CD8-positive, alpha-beta memory T cell (primary cell): ENCODE measurements at regions not wholly inside any gene's neighbourhood (a gene's known extent, or its start where the extent isn't known, plus 50 kb on each side); places are given as distances from the start of the nearest gene placed in this dataset.

Experiments used
- CTCF ChIA-PET: fragments of 350-600 bp; sonication (Branson Sonifier 250); formaldehyde crosslinking; loops from one replicate; lab custom pipeline; 2021; ENCODE audit warnings: antibody characterized with exemption; lab: Charles Lee
- POLR2A ChIA-PET: fragments of 350-600 bp; sonication (Branson Sonifier 250); formaldehyde crosslinking; loops from one replicate; lab custom pipeline; 2021; ENCODE audit warnings: antibody characterized with exemption; lab: Charles Lee
- DNase-seq, 5 donors: peaks; one replicate each; pipeline versions ENCODE4 v3.0.0 to v3.0.0-alpha.2; 2020 to 2022; ENCODE audit warnings: mixed read lengths in 1 of 5
- H3K27ac ChIP-seq: one replicate; pipeline ENCODE4 v1.7.0; 2013; ENCODE audit warnings: low read depth, mild to moderate bottlenecking, low read length, moderate library complexity
- H3K27me3 ChIP-seq: 2 replicates; pipeline ENCODE4 v1.7.0; 2013; ENCODE audit warnings: low read length, mild to moderate bottlenecking; ENCODE audit not compliant: insufficient read depth, poor library complexity, severe bottlenecking
- H3K36me3 ChIP-seq: 2 replicates; pipeline ENCODE4 v1.7.0; 2013; ENCODE audit warnings: mild to moderate bottlenecking, low read length, moderate library complexity; ENCODE audit not compliant: insufficient read depth
- H3K4me1 ChIP-seq: 2 replicates; pipeline ENCODE4 v1.7.0; 2013; ENCODE audit warnings: mild to moderate bottlenecking, low read length, moderate library complexity; ENCODE audit not compliant: insufficient read depth
- H3K4me3 ChIP-seq: 2 replicates; pipeline ENCODE4 v1.7.0; 2013; ENCODE audit warnings: mild to moderate bottlenecking, low read length
- H3K9me3 ChIP-seq: 2 replicates; pipeline ENCODE4 v1.7.0; 2013; ENCODE audit warnings: mild to moderate bottlenecking, low read length
- H3K27ac Mint-ChIP-seq, 8 donors: one replicate each; pipeline ENCODE4 v1.8.0; 2020 to 2021; ENCODE audit warnings: mixed read lengths in 8 of 8, mild to moderate bottlenecking in 6 of 8, inconsistent platforms in 3 of 8, moderate library complexity in 3 of 8
- H3K27me3 Mint-ChIP-seq, 2 donors: one replicate each; pipeline ENCODE4 v1.8.0; 2020 to 2021; ENCODE audit warnings: mixed read lengths in 2 of 2, mild to moderate bottlenecking in 1 of 2, moderate library complexity in 1 of 2
- H3K36me3 Mint-ChIP-seq, 3 donors: one replicate each; pipeline ENCODE4 v1.8.0; 2020 to 2021; ENCODE audit warnings: mixed read lengths in 3 of 3, inconsistent platforms in 1 of 3, mild to moderate bottlenecking in 1 of 3
- H3K4me1 Mint-ChIP-seq, 3 donors: one replicate each; pipeline ENCODE4 v1.8.0; 2020 to 2021; ENCODE audit warnings: mixed read lengths in 3 of 3, inconsistent platforms in 1 of 3, mild to moderate bottlenecking in 1 of 3
- H3K4me3 Mint-ChIP-seq, 7 donors: one replicate each; pipeline ENCODE4 v1.8.0; 2020 to 2021; ENCODE audit warnings: mixed read lengths in 7 of 7, mild to moderate bottlenecking in 6 of 7, moderate library complexity in 4 of 7, inconsistent platforms in 2 of 7
- H3K9me3 Mint-ChIP-seq, 5 donors: one replicate each; pipeline ENCODE4 v1.8.0; 2020 to 2022; ENCODE audit warnings: mixed read lengths in 5 of 5, mild to moderate bottlenecking in 3 of 5, moderate library complexity in 2 of 5, inconsistent platforms in 1 of 5

- no peak for DNase-seq
- ChIA-PET CTCF (no interaction called here), POLR2A (no interaction called here)
- Mint-ChIP-seq H3K4me3 (no peak overlapping the region), H3K9me3 (peaks cover 0 to 3% (median 0%) of the 10 kb centered on the region in 5 donors), H3K27me3 (no peaks in the 10 kb centered on the region), H3K27ac (no peak overlapping the region), H3K36me3 (no peaks in the 10 kb centered on the region), H3K4me1 (no peaks in the 10 kb centered on the region)
- Histone ChIP-seq H3K9me3 (no peaks in the 10 kb centered on the region), H3K4me1 (no peaks in the 10 kb centered on the region), H3K27me3 (no peaks in the 10 kb centered on the region), H3K27ac (no peak overlapping the region), H3K4me3 (no peak overlapping the region), H3K36me3 (no peaks in the 10 kb centered on the region)
Measured at GRCh38 chr2:167388497-167388896, 500.2 kb downstream of the XIRP2 start.

GRCh38 chr2:167386694-167387093 lies 498.4 kb downstream of the XIRP2 start:
- ChIA-PET POLR2A (no interaction called here), CTCF (no interaction called here)
- peaks cover 0 to 3% (median 0%) of the 10 kb centered on the region in 5 donors for H3K9me3 Mint-ChIP-seq
- Histone ChIP-seq H3K27me3 (no peaks in the 10 kb centered on the region), H3K4me3 (no peak overlapping the region), H3K36me3 (no peaks in the 10 kb centered on the region), H3K27ac (no peak overlapping the region), H3K4me1 (no peaks in the 10 kb centered on the region), H3K9me3 (no peaks in the 10 kb centered on the region)
- no peaks in the 10 kb centered on the region for H3K4me1 Mint-ChIP-seq
- no peak for DNase-seq
- H3K27ac Mint-ChIP-seq = no peak overlapping the region
- H3K4me3 Mint-ChIP-seq = no peak overlapping the region
- no peaks in the 10 kb centered on the region for H3K36me3 Mint-ChIP-seq
- peaks cover 0 to 2% of the 10 kb centered on the region in 2 donors for H3K27me3 Mint-ChIP-seq

- H3K27ac Mint-ChIP-seq = no peak overlapping the region
Measured at GRCh38 chr2:167383610-167384194, 495.4 kb downstream of the XIRP2 start.

DNA sequence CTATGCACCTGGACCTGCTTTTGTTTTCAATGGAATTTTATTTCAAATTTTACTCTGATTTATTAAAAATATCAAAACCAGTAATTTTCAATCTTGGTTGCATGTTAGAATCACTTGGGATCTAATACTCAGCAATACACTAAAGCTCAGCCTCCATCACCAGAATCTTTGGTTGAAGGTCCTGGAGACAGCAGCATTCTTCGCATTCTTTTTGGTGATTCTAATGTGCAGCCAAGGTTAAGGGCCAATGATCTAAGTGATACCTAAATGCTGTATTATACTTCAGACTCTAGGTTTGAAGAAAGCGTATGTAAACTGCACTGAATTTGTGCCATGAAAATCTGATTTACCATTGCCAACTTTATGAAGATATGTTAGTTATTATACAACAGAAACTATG lies 493.1 kb downstream of the XIRP2 start:
- H3K4me1 ChIP-seq = no peaks in the 10 kb centered on the region
- no peaks in the 10 kb centered on the region for H3K27me3 ChIP-seq
- DNase-seq = no peak
- H3K27ac ChIP-seq = no peak overlapping the region
- no peaks in the 10 kb centered on the region for H3K36me3 ChIP-seq
- no peaks in the 10 kb centered on the region for H3K4me1 Mint-ChIP-seq
- peaks cover 0 to 2% of the 10 kb centered on the region in 2 donors for H3K27me3 Mint-ChIP-seq
- H3K27ac Mint-ChIP-seq = no peak overlapping the region
- no peak overlapping the region for H3K4me3 ChIP-seq
- POLR2A ChIA-PET = no interaction called here
- peaks cover 0 to 4% (median 0%) of the 10 kb centered on the region in 5 donors for H3K9me3 Mint-ChIP-seq
- H3K4me3 Mint-ChIP-seq = no peak overlapping the region
- CTCF ChIA-PET = no interaction called here
- no peaks in the 10 kb centered on the region for H3K36me3 Mint-ChIP-seq
- H3K9me3 ChIP-seq = no peaks in the 10 kb centered on the region

More at GRCh38 chr2:167383610-167384194, 495.4 kb downstream of the XIRP2 start:
- H3K4me3 ChIP-seq = no peak overlapping the region
- peaks cover 0 to 3% (median 0%) of the 10 kb centered on the region in 5 donors for H3K9me3 Mint-ChIP-seq
- no peaks in the 10 kb centered on the region for H3K27me3 ChIP-seq
- H3K4me3 Mint-ChIP-seq = no peak overlapping the region
- ChIA-PET POLR2A (no interaction called here), CTCF (no interaction called here)
- H3K4me1 Mint-ChIP-seq = no peaks in the 10 kb centered on the region
- H3K27ac ChIP-seq = no peak overlapping the region
- DNase-seq = no peak
- H3K36me3 Mint-ChIP-seq = no peaks in the 10 kb centered on the region
- no peaks in the 10 kb centered on the region for H3K9me3 ChIP-seq
- H3K27me3 Mint-ChIP-seq = peaks cover 0 to 2% of the 10 kb centered on the region in 2 donors
- no peaks in the 10 kb centered on the region for H3K36me3 ChIP-seq
- H3K4me1 ChIP-seq = no peaks in the 10 kb centered on the region

DNA sequence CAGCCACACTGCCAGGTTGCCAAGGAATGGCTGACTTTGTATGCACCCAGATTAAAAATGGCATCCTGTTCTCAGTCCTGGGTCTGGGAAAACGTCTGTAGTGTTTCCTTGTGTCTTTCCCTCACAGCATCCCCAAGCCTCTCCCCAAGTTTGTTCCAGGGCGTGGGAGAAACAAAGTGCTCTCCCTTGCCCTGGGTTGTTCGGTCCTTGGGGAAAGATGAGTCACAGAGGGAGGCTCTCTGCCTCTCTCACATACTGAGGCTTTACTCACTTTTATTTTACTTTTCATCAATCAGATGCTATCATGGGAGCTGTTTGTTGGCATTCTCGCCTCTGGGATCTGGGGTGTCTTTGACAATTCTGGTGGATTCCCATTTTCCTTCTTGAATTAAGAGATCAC lies 492.3 kb downstream of the XIRP2 start:
- DNase-seq = no peak
- Histone ChIP-seq H3K27me3 (no peaks in the 10 kb centered on the region), H3K4me3 (no peak overlapping the region), H3K9me3 (no peaks in the 10 kb centered on the region), H3K36me3 (no peaks in the 10 kb centered on the region), H3K4me1 (no peaks in the 10 kb centered on the region), H3K27ac (no peak overlapping the region)
- Mint-ChIP-seq H3K27ac (no peak overlapping the region), H3K4me3 (no peak overlapping the region), H3K36me3 (no peaks in the 10 kb centered on the region), H3K9me3 (peaks cover 0 to 4% (median 2%) of the 10 kb centered on the region in 5 donors), H3K4me1 (no peaks in the 10 kb centered on the region), H3K27me3 (peaks cover 0 to 2% of the 10 kb centered on the region in 2 donors)
- POLR2A ChIA-PET = no interaction called here
- CTCF ChIA-PET = no interaction called here

- Mint-ChIP-seq H3K36me3 (no peaks in the 10 kb centered on the region), H3K27me3 (peaks cover 0 to 2% of the 10 kb centered on the region in 2 donors), H3K27ac (no peak overlapping the region), H3K4me1 (no peaks in the 10 kb centered on the region), H3K9me3 (peaks cover 0 to 4% (median 2%) of the 10 kb centered on the region in 5 donors), H3K4me3 (no peak overlapping the region)
- Histone ChIP-seq H3K27ac (no peak overlapping the region), H3K27me3 (no peaks in the 10 kb centered on the region), H3K4me1 (no peaks in the 10 kb centered on the region), H3K9me3 (no peaks in the 10 kb centered on the region), H3K36me3 (no peaks in the 10 kb centered on the region), H3K4me3 (no peak overlapping the region)
- no peak for DNase-seq
- POLR2A ChIA-PET = no interaction called here
- CTCF ChIA-PET = no interaction called here
Measured at GRCh38 chr2:167380094-167380493, 491.8 kb downstream of the XIRP2 start.

- Mint-ChIP-seq H3K36me3 (no peaks in the 10 kb centered on the region), H3K4me1 (no peaks in the 10 kb centered on the region), H3K4me3 (no peak overlapping the region), H3K27me3 (no peaks in the 10 kb centered on the region), H3K9me3 (peaks cover 0 to 15% (median 5%) of the 10 kb centered on the region in 5 donors), H3K27ac (no peak overlapping the region)
- ChIA-PET CTCF (no interaction called here), POLR2A (no interaction called here)
- no peak overlapping the region for H3K4me3 ChIP-seq
- H3K36me3 ChIP-seq = no peaks in the 10 kb centered on the region
- DNase-seq = no peak
- H3K27me3 ChIP-seq = no peaks in the 10 kb centered on the region
- H3K9me3 ChIP-seq = no peaks in the 10 kb centered on the region
- H3K27ac ChIP-seq = no peak overlapping the region
- no peaks in the 10 kb centered on the region for H3K4me1 ChIP-seq
Measured at GRCh38 chr2:167369083-167369482, 480.8 kb downstream of the XIRP2 start.

- Mint-ChIP-seq H3K4me3 (no peak overlapping the region), H3K4me1 (no peaks in the 10 kb centered on the region), H3K27ac (no peak overlapping the region), H3K36me3 (no peaks in the 10 kb centered on the region), H3K9me3 (peaks cover 3 to 15% (median 6%) of the 10 kb centered on the region in 5 donors), H3K27me3 (no peaks in the 10 kb centered on the region)
- ChIA-PET CTCF (no interaction called here), POLR2A (no interaction called here)
- no peak for DNase-seq
- Histone ChIP-seq H3K27ac (no peak overlapping the region), H3K27me3 (no peaks in the 10 kb centered on the region), H3K36me3 (no peaks in the 10 kb centered on the region), H3K4me3 (no peak overlapping the region), H3K4me1 (no peaks in the 10 kb centered on the region), H3K9me3 (no peaks in the 10 kb centered on the region)
Measured at GRCh38 chr2:167368371-167368770, 480.1 kb downstream of the XIRP2 start.
